Posterior vena cava (tissue), 2 donors: ENCODE measurements at regions not wholly inside any gene's neighbourhood (a gene's known extent, or its start where the extent isn't known, plus 50 kb on each side); places are given as distances from the start of the nearest gene placed in this dataset.

ENCODE experiments used
- DNase-seq: peaks from one replicate; pipeline ENCODE4 v3.0.0-alpha.2; 2020; ENCODE audit warnings: low spot score
- intact Hi-C, 2 donors: fragments of 100-400 bp; cut with DNase I; formaldehyde crosslinking; loops; one replicate each; pipeline versions ENCODE4 v1.14.1 to v1.14.2; 2022 to 2023
- donor health status: DM: yes; HTN: yes; CAD: no.
- donor health status: DM: yes; HTN: yes; CAD: no.

DNA sequence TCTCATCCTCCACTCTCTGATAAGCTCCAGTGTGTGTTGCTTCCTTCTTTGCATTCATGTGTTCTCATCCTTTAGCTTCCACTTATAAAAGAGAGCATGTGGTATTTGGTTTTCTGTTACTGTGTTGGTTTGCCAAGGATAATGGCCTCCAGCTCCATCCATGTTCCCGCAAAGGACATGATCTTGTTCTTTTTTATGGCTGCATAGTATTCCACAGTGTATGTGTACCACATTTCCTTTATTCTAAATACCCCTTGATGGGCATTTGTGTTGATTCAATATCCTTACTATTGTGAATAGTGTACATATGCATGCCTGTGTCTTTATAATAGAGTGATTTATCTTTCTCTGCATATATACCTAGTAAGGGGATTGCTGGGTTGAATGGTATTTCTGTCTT is 155.1 kb downstream of the DCK start:
- no peak for DNase-seq
- intact Hi-C loops: no loop called here

GRCh38 chr4:71151054-71151453 is 157.6 kb downstream of the DCK start:
- no peak for DNase-seq
- intact Hi-C loops: no loop called here

- intact Hi-C loops: no loop called here
- DNase-seq: no peak
These were observed 163.2 kb downstream of the DCK start for GRCh38 chr4:71156616-71157015.

DNA sequence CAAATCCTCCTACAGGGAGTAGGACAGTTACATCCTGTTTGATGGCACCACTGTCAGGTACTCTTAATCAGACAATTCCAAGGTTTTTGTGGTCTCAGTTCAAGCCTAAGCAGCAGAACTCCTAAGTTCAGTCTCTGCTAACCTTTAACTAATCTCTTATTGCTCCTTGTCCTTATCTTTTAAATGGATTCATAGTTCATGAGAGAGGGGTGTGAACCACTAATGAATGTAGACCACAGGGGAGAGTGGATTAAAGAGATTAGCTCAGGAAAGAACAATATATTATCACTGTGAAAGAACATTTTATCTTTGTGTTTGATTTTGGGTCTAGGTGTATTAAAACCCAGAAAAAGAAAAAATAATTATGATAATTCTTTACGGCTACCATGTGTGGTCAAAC is 168.9 kb downstream of the DCK start:
- DNase-seq: no peak
- intact Hi-C loops: no loop called here

GRCh38 chr4:71163317-71163716 is 169.9 kb downstream of the DCK start:
- intact Hi-C loops: no loop called here
- DNase-seq: no peak

DNA sequence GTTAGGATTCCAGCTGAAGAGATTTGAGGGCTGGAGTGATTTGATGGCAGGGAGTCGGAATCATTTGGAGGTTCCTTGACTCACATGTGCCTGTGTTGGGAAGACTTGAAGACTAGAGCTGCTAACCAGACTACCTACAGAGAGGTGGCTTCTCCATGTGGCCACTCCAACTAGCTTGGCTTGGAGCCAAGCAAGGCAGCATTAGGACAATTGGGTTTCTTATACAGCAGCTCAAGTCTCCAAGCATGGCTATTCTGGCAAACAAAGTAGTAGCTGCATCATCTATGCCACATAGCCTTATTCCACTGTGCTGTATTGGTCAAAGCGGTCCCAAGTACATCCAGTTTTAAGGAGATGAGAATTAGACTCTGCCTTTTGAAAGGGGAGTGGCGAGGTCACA is 171.7 kb upstream of the SLC4A4 start:
- intact Hi-C loops: no loop called here
- DNase-seq: no peak

GRCh38 chr4:71171592-71171991 is 167.2 kb upstream of the SLC4A4 start:
- intact Hi-C loops: no loop called here
- DNase-seq: no peak

DNA sequence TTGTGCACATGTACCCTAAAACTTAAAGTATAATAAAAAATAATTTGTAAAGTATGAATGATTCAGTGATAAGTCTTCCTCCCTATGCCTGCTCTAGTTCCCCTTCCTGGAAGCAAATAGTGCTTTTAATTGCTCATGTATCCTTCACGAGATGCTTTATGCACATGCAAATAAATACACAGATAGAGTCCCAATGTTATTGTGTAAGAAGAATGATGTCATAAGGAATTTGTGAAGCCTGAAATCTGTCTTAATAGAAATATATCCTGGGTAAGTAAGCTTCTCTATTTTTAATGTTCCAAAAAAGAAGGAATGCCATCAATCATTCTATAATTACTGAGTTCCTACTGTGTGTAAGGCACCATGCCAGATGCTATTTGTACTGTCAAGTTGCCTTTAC is 157.5 kb upstream of the SLC4A4 start:
- intact Hi-C loops: no loop called here
- DNase-seq: no peak

DNA sequence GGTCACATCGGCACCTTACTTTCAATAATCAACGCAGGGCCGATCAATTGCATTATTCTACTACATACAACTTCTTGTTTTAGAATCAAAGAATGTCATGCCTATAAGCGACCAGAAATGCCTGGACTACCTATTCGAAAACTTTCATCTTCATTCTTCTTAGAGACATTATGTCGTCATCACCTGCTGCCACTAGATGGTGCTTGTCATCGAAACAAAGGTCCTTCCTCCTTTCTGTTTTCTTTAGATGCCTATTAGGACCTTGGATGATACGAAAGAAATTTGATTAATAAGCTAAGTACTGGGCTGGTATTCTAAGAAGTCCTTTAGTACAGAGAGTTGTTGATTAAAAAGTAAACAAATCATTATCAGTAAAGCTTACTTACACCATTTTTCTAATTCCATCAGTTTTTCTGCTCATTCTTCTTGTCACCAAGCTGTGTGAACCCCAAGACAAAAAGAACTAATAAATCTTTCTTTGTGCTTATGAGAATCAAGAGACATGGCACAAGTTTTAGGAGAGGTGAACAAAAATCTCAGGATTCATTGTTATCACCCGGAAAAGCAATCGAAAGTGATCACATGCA is 154.5 kb upstream of the SLC4A4 start:
- intact Hi-C loops: no loop called here
- no peak for DNase-seq

DNA sequence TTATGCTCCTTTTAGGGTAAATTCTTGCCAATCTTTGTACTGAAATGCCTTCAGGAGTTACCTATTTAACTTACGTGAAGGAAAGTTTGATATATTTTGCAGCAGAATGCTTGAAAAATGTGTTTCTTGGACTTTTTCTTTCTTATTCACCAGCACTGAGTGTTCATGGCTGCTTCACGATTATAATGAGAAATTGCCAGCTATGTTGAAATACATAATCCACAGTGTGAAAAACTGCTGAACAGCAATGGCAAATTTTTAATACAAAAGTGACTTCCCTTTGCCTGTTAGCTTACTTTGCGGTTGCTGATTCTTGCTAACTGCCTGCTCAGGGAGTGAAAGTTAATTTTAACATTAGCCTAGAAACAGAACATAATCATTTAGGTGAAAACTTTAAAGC is 153.8 kb upstream of the SLC4A4 start:
- intact Hi-C loops: no loop called here
- DNase-seq: no peak

DNA sequence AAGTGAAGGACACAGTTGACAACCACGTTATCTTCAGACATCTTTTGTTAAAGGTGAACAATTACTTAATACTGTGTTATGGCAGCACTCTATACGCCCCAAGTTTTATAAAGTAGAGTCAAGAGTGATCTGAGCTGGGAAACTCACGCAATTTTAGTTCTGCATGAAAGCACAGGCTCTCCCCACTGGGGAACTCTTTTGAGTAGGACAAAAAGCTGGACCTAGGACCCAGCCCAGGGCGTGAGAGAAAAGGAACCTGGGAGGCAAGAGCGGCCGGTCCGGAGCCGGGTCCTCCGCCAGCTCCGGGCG is 152.6 kb upstream of the SLC4A4 start:
- intact Hi-C loops: no loop called here
- DNase-seq: no peak

DNA sequence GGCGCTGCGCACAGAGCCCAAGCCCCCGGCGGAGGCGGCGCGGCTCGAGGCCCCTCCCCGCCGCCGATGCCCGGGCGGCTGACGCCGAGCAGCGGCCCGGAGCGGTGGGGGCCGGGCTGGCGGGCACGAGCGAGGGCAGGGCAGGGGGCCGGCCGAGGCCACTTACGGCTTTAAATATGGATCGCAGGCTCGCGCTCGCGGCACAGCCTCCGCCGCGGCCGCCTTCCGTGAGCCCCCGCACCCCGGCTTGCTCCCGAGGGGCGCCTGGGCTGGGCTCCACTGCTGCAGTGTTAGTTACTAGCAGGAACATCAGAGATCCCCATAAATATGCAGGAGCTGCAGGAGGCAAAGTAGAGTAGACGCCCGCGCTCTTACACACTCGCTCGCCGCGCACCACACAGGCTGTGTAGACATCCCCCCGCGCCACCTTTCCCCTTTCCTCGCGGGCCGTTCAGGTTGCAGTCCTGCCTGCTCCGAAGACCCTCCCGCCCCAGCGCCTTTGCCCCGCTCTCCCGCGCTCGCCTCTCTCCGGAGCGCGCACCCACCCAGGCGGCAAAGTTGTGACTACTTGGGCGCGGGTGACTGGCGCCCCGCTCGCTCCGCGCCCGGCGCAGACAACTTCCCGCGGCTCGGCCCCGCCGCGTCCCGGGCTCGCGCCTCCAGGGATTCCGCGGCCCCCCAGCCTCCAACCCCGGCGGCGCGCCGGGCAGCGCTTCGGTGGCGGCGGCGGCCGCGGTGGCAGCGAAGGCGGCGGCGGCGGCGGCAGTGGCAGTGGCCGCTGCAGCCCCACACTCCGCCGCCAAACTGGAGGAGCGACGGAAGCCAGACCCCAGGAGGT is 152.0 kb upstream of the SLC4A4 start:
- DNase-seq: peak; percentile 80
- intact Hi-C loops: no loop called here

GRCh38 chr4:71187404-71188155 is 151.2 kb upstream of the SLC4A4 start:
- DNase-seq: peak; percentile 75
- intact Hi-C loops: no loop called here

DNA sequence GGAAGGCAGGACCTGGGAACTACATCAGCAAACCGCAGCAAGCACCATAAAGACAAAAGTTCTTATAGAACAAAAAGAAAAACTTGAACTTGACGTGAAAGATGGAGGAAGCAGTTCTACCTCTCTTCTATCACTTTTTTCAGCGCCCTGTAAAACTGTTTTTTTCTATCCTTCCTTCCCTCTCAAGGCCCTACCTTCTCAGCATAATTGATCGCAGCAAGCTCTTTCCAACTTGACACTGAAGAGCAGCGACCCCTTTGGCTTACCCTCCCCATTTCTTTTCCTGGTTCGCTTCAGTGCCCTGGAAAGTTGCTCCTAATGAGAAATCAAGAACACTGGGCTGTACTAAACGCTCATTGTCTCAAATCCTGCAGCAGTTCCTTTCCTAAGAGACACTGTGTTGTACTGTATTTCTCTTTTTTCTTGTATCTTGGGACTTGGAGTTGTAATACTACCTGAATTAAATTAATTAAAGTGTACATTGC is 150.6 kb upstream of the SLC4A4 start:
- no peak for DNase-seq
- intact Hi-C loops: no loop called here

GRCh38 chr4:71188951-71189350 is 149.9 kb upstream of the SLC4A4 start:
- DNase-seq: no peak
- intact Hi-C loops: no loop called here

GRCh38 chr4:71189471-71189870 is 149.3 kb upstream of the SLC4A4 start:
- intact Hi-C loops: no loop called here
- no peak for DNase-seq

DNA sequence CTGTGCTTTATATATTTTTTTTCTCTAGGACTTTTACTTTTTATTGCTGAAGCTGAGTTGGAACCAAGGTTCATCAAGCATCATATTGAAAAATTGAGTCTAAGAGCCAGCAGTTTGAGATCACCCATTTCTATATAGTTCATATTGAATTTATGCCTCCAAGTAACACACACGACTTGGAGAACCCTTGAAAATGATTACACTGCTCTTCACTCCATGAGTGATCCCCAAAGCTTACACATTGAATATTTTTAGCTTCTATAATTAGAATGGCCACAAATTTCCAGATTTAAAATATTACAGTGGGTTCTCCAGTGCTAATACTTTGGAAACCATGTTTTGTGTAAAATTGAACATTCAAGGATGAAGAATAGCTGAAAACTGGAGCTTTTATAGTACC is 144.4 kb upstream of the SLC4A4 start:
- DNase-seq: no peak
- intact Hi-C loops: no loop called here

- no peak for DNase-seq
- intact Hi-C loops: no loop called here
These were observed 142.9 kb upstream of the SLC4A4 start for GRCh38 chr4:71195924-71196323.

DNA sequence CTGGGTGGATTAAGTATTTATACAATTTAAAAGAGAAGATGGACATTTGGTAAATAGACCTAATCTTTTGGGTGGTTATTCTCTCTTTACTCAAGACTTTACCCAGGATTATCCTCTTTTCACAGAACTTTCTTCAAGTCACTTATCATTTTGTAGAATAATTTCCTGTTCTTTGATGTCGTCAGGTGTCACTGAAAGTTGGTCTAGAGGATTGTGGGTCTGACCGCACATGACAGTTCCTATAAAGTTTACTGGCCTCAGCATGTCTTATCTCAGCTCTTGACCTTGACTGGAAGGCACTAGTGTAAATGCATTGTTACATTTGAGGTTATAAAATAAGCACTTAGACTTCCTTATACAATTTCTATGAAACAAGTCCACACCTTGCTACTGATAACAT is 139.9 kb upstream of the SLC4A4 start:
- DNase-seq: no peak
- intact Hi-C loops: no loop called here

DNA sequence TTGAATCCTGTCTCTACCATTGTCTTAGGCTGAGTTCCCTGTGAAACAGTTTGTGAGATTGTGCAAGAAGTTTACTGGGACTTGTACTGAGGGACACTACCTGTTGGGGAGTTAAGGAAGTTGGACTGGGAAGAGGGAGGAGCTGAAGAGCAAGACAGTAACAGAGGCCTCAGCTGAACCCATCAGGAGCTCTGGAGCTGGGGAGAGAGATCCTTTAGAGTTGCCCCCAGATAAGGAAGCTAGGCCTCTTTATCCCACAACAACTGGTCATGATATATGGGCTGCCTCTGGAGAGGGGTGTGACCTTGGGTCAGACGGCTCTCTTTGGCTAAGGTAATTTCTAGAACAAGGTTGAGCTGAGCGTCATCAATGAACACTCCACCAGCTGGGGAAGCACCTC is 137.8 kb upstream of the SLC4A4 start:
- intact Hi-C loops: no loop called here
- no peak for DNase-seq
